SK-N-SH (cell line): ENCODE measurements at regions not wholly inside any gene's neighbourhood (a gene's known extent, or its start where the extent isn't known, plus 50 kb on each side); places are given as distances from the start of the nearest gene placed in this dataset.

Experiments
- CTCF ChIA-PET: fragments of 300-600, 350-600 bp; formaldehyde crosslinking; extraction: SDS; loops from one replicate; lab custom pipeline; 2021; lab: Yijun Ruan, JAX
- POLR2A ChIA-PET: fragments of 350-600 bp; sonication (Branson Sonifier 250); formaldehyde crosslinking; extraction: SDS; loops from one replicate; lab custom pipeline; 2020; ENCODE audit warnings: antibody characterized with exemption, inconsistent platforms; lab: Yijun Ruan, JAX
- DNase-seq: peaks from one replicate; pipeline ENCODE4 v3.0.0; 2012
- H2AFZ ChIP-seq: fragments of 200-600 bp; sonication (generic); 2 replicates; pipeline ENCODE4 v1.8.1; 2016; ENCODE audit warnings: antibody characterized with exemption, mild to moderate bottlenecking, low read depth
- H3F3A ChIP-seq: fragments of 200-600 bp; sonication (generic); replicated peaks from 2 replicates; pipeline ENCODE3; 2016; ENCODE audit warnings: antibody characterized with exemption, mild to moderate bottlenecking; ENCODE audit not compliant: insufficient read depth
- H3K27ac ChIP-seq, 2 experiments: fragments of 200-500 bp in 1 of 2; fragments of 200-600 bp in 1 of 2; sonication (Bioruptor generic) in 1 of 2; sonication (generic), shearing (Covaris generic) in 1 of 2; 2 replicates each; pipeline versions ENCODE4 v1.5.1 to v1.6.1; 2014 to 2016; ENCODE audit warnings: low read depth in 2 of 2, inconsistent platforms in 1 of 2, low read length in 1 of 2, mild to moderate bottlenecking in 1 of 2, mixed read lengths in 1 of 2
- H3K27me3 ChIP-seq: fragments of 200-600 bp; sonication (generic), shearing (Covaris generic); 2 replicates; pipeline ENCODE4 v1.6.1; 2016; ENCODE audit warnings: mixed run types; ENCODE audit not compliant: insufficient read depth
- H3K36me3 ChIP-seq, 2 experiments: fragments of 200-500 bp in 1 of 2; fragments of 200-600 bp in 1 of 2; sonication (Bioruptor generic) in 1 of 2; sonication (generic) in 1 of 2; replicated peaks in 1 of 2; 2 replicates each; pipeline versions ENCODE3 to v1.5.1; 2014 to 2016; ENCODE audit warnings: low read length in 1 of 2, mild to moderate bottlenecking in 1 of 2; ENCODE audit not compliant: insufficient read depth in 2 of 2, control insufficient read depth in 1 of 2
- H3K4me1 ChIP-seq, 2 experiments: fragments of 200-500 bp in 1 of 2; fragments of 200-600 bp in 1 of 2; sonication (Bioruptor generic) in 1 of 2; sonication (generic), shearing (Covaris generic) in 1 of 2; 2 replicates each; pipeline versions ENCODE4 v1.5.1 to v1.6.1; 2014 to 2016; ENCODE audit warnings: low read depth in 1 of 2, low read length in 1 of 2, mixed run types in 1 of 2; ENCODE audit not compliant: insufficient read depth in 2 of 2, control insufficient read depth in 1 of 2
- H3K4me2 ChIP-seq: fragments of 200-600 bp; sonication (generic), shearing (Covaris generic); 2 replicates; pipeline ENCODE4 v1.6.1; 2017; ENCODE audit warnings: mixed run types
- H3K4me3 ChIP-seq, 2 experiments: fragments of 200-500 bp in 1 of 2; fragments of 200-600 bp in 1 of 2; sonication (Bioruptor generic) in 1 of 2; sonication (generic), shearing (Covaris generic) in 1 of 2; 2 replicates each; pipeline versions ENCODE4 v1.5.1 to v1.8.1; 2014 to 2016; ENCODE audit warnings: low read depth in 2 of 2, inconsistent platforms in 1 of 2, low read length in 1 of 2, mild to moderate bottlenecking in 1 of 2, mixed read lengths in 1 of 2, moderate library complexity in 1 of 2
- H3K79me2 ChIP-seq: fragments of 200-600 bp; sonication (generic); 2 replicates; pipeline ENCODE4 v1.8.1; 2017; ENCODE audit warnings: mild to moderate bottlenecking; ENCODE audit not compliant: insufficient read depth
- H3K9ac ChIP-seq: fragments of 200-600 bp; sonication (generic); 2 replicates; pipeline ENCODE4 v1.6.1; 2017; ENCODE audit warnings: mixed run types
- H3K9me2 ChIP-seq: fragments of 200-600 bp; sonication (generic); 2 replicates; pipeline ENCODE4 v1.6.1; 2017; ENCODE audit warnings: mixed run types
- H3K9me3 ChIP-seq: fragments of 200-600 bp; sonication (generic); 2 replicates; pipeline ENCODE4 v1.6.1; 2017; ENCODE audit warnings: mixed run types, mild to moderate bottlenecking, moderate library complexity
- H4K20me1 ChIP-seq: fragments of 200-600 bp; sonication (generic); 2 replicates; pipeline ENCODE4 v1.6.1; 2017; ENCODE audit warnings: mild to moderate bottlenecking, mixed run types; ENCODE audit not compliant: insufficient read depth
- CTCF ChIP-seq: fragments of 200-600 bp; sonication (generic); IDR thresholded peaks from 2 replicates; pipeline ENCODE4 v1.6.1; 2017; ENCODE audit warnings: antibody characterized with exemption, mild to moderate bottlenecking, moderate library complexity
- EP300 ChIP-seq, 2 experiments: IDR thresholded peaks; 2 replicates each; pipeline versions ENCODE4 v1.4.0 to v1.6.1; 2012; ENCODE audit warnings: borderline replicate concordance in 1 of 2, low read depth in 1 of 2, low read length in 1 of 2
- EZH2phosphoT487 ChIP-seq: fragments of 200-600 bp; sonication (generic); IDR thresholded peaks from 2 replicates; pipeline ENCODE4 v1.6.1; 2017; ENCODE audit warnings: low read depth, mixed run types, mild to moderate bottlenecking, antibody characterized with exemption, moderate library complexity, borderline replicate concordance
- GABPA ChIP-seq: IDR thresholded peaks from 2 replicates; pipeline ENCODE4 v1.4.0; 2012; ENCODE audit warnings: low read depth, mild to moderate bottlenecking
- IRF3 ChIP-seq: fragments of 150-350 bp; IDR thresholded peaks from 2 replicates; pipeline ENCODE4 v1.6.1; 2016; ENCODE audit warnings: mild to moderate bottlenecking, low read depth, low read length
- MEF2A ChIP-seq: IDR thresholded peaks from 2 replicates; pipeline ENCODE4 v1.4.0; 2012; ENCODE audit warnings: low read depth, borderline replicate concordance
- MXI1 ChIP-seq: IDR thresholded peaks from 2 replicates; pipeline ENCODE4 v1.6.1; 2012; ENCODE audit warnings: mild to moderate bottlenecking, low read depth, low read length, improper control_type of control experiment
- NFIC ChIP-seq: IDR thresholded peaks from 2 replicates; pipeline ENCODE4 v1.4.0; 2012; ENCODE audit warnings: borderline replicate concordance
- RCOR1 ChIP-seq: fragments of 150-350 bp; IDR thresholded peaks from 2 replicates; pipeline ENCODE4 v1.6.1; 2017; ENCODE audit warnings: antibody characterized with exemption, low read length
- RFX5 ChIP-seq: IDR thresholded peaks from 2 replicates; pipeline ENCODE4 v1.6.1; 2012; ENCODE audit warnings: mild to moderate bottlenecking, improper control_type of control experiment, low read length
- TCF12 ChIP-seq: IDR thresholded peaks from 2 replicates; pipeline ENCODE4 v1.4.0; 2012
- TEAD4 ChIP-seq: IDR thresholded peaks from 2 replicates; pipeline ENCODE4 v1.4.0; 2012; ENCODE audit warnings: mild to moderate bottlenecking, borderline replicate concordance; ENCODE audit not compliant: insufficient read depth
- USF1 ChIP-seq: IDR thresholded peaks from 2 replicates; pipeline ENCODE4 v1.4.0; 2012; ENCODE audit warnings: low read depth, borderline replicate concordance
- YY1 ChIP-seq: IDR thresholded peaks from 2 replicates; pipeline ENCODE4 v1.4.0; 2012; ENCODE audit warnings: low read depth, mild to moderate bottlenecking
- ZBTB33 ChIP-seq: IDR thresholded peaks from 2 replicates; pipeline ENCODE4 v1.4.0; 2012; ENCODE audit warnings: low read depth, borderline replicate concordance
- WGBS: methylation state at CpG from one replicate; pipeline ENCODE4 v1.1.6; 2017; ENCODE audit warnings: low lambda C conversion rate; 5-methylcytosine and 5-hydroxymethylcytosine counted together

GRCh38 chr5:133705331-133705730 is 93.0 kb upstream of the FSTL4 start:
- Histone ChIP-seq H3K27ac (no peak overlapping the region), H3F3A (peaks cover 4% of the 10 kb centered on the region), H3K9me2 (no peaks in the 10 kb centered on the region), H3K9me3 (no peaks in the 10 kb centered on the region), H4K20me1 (no peaks in the 10 kb centered on the region), H3K27me3 (no peaks in the 10 kb centered on the region), H3K36me3 (no peaks in the 10 kb centered on the region), H3K4me2 (no peak overlapping the region), H3K9ac (no peak overlapping the region), H3K79me2 (no peaks in the 10 kb centered on the region), H2AFZ (no peak overlapping the region), H3K4me1 (peaks cover 0 to 77% of the 10 kb centered on the region in 2 experiments; a peak in 2 of 4 replicates), H3K4me3 (no peak overlapping the region)
- 19% methylated on average over 2 of the region's 3 CpGs for WGBS
- TF ChIP-seq YY1 (no peak), USF1 (no peak), EZH2phosphoT487 (no peak), NFIC (no peak)
- ChIA-PET CTCF (interaction anchor here (1.0 to 4.2 kb wide), 3 partner anchors 8 to 164 kb away, joined by 3 to 26 read pairs (median 8); no protein-coding TSS in a partner anchor), POLR2A (no interaction called here)
- no peak for DNase-seq

GRCh38 chr5:133704411-133704810 is 92.1 kb upstream of the FSTL4 start:
- Histone ChIP-seq H3K79me2 (no peaks in the 10 kb centered on the region), H3K4me1 (peaks cover 0 to 69% of the 10 kb centered on the region in 2 experiments; a peak in 2 of 4 replicates), H3F3A (peaks cover 4% of the 10 kb centered on the region), H3K9me2 (no peaks in the 10 kb centered on the region), H3K9me3 (no peaks in the 10 kb centered on the region), H3K27ac (peak overlapping the region in 1 of 2 experiments; percentile 94; a peak in 2 of 4 replicates), H3K9ac (no peak overlapping the region), H4K20me1 (no peaks in the 10 kb centered on the region), H2AFZ (no peak overlapping the region), H3K36me3 (no peaks in the 10 kb centered on the region), H3K27me3 (no peaks in the 10 kb centered on the region), H3K4me2 (no peak overlapping the region), H3K4me3 (no peak overlapping the region)
- POLR2A ChIA-PET = interaction anchor here (1.7 kb wide), 1 partner anchor 23 kb away, joined by 5 read pairs; no protein-coding TSS in a partner anchor
- no peak for DNase-seq
- CTCF ChIA-PET = interaction anchor here (1.0 to 4.7 kb wide), 9 partner anchors 9 to 457 kb away, joined by 3 to 37 read pairs (median 3); partner anchors contain the start of gene FSTL4
- TF ChIP-seq RFX5 (no peak), IRF3 (no peak), GABPA (no peak), RCOR1 (no peak), EP300 (IDR thresholded peaks at IDR 0.05; ENCODE audit: borderline replicate concordance in 1 of 2, low read depth in 1 of 2, low read length in 1 of 2) (no peak), TCF12 (no peak), MEF2A (no peak), TEAD4 (no peak), CTCF (no peak), MXI1 (no peak), ZBTB33 (no peak)
- 42% methylated on average over 2 of the region's 2 CpGs for WGBS
